ENCODE measurements at regions not wholly inside any gene's neighbourhood (a gene's known extent, or its start where the extent isn't known, plus 50 kb on each side); places are given as distances from the start of the nearest gene placed in this dataset.

DNA sequence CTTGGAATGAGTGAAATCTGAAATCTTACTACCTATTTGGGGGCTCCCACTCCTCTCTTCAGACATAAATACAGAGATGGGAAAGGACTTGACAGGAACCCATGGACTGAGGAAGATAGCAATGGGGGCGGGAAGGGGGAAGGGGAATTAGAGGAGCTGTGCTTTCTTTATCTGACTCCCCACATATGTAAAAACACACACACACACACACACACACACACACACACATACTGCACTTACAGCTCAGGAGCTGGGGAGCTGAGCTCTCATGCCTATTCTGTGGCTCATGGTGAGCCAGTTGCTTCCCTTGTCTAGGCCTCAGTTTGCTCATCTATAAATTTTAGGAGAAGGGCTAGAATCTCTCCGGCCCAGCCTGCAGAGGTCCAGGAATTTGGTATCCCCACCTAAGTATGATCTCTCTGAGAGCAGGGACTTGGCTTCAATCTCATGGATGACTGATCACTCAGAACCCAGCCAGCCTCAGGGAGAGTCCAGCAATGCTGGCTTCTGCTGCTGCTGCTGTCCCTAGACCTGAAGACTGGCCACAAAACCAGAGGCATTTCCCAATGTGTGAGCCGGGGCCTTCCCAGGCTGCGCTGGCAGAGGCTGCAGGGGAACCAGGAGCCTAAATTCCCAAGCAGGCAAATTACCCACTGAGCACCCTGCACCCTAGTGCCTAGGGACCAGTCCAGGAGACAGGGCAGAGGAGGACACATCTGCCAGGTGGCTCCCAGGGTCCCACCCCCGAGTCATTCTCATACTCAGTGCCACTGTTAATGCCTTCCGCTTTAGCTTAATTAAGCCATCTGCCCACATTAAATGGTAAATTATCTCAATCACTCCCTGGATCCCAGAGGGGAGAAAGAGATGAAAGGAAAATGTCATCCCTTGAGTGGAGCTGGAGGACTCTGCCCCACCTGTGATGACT, 57.5 kb upstream of the RBM15 start:
- in situ Hi-C loops (cut with MboI) (no loop called here), intact Hi-C loops (cut with micrococcal nuclease; ENCODE audit: unreplicated experiment) (no loop called here)
- no peaks in the 10 kb centered on the region for H3K36me3 ChIP-seq (ENCODE audit: control insufficient read depth in 2 of 2, insufficient read depth in 2 of 2, low read length in 1 of 2)
- H3K79me2 ChIP-seq (ENCODE audit: control insufficient read depth, insufficient read depth, low read length), result no peaks in the 10 kb centered on the region
- no peak overlapping the region for H3K4me3 ChIP-seq
- ATAC-seq (no peak), FAIRE-seq (no peak), DNase-seq (ENCODE audit: low read depth, low spot score) (no peak)
- no peaks in the 10 kb centered on the region for H3K4me1 ChIP-seq (ENCODE audit: control insufficient read depth, insufficient read depth, low read length)
- H3K9me3 ChIP-seq (replicated peaks; ENCODE audit: control insufficient read depth, insufficient read depth, low read length), result no peaks in the 10 kb centered on the region
- RAD21 ChIA-PET (ENCODE audit: unreplicated experiment), result interaction anchor here (1.3 kb wide), 1 partner anchor 74 kb away, joined by 5 read pairs; no protein-coding TSS in a partner anchor
- WGBS (ENCODE audit: insufficient coverage, insufficient replicate concordance, low lambda C conversion rate, missing lambda C conversion rate), result 44% methylated on average over 6 of the region's 6 CpGs
- POLR2A ChIA-PET, result interaction anchor here (1.0 kb wide), 1 partner anchor 9 kb away, joined by 4 read pairs; no protein-coding TSS in a partner anchor
- no peaks in the 10 kb centered on the region; a peak in 1 of 4 replicates for H3K27me3 ChIP-seq (replicated peaks in 1 of 2; ENCODE audit: control insufficient read depth in 2 of 2, insufficient read depth in 2 of 2, low read length in 1 of 2)
- no peak overlapping the region for H3K4me2 ChIP-seq (ENCODE audit: control insufficient read depth, insufficient read depth)
- H3K27ac ChIP-seq (ENCODE audit: control insufficient read depth, insufficient read depth), result no peak overlapping the region
- H3K9ac ChIP-seq (ENCODE audit: control insufficient read depth, insufficient read depth, low read length), result no peak overlapping the region
- no TSS peak for BruUV-seq (replicated peaks)
- CTCF ChIA-PET, result interaction anchor here (1.2 to 6.6 kb wide), 5 partner anchors 24 to 85 kb away, joined by 3 to 37 read pairs (median 4); partner anchors contain the start of gene KCNC4
- no peak overlapping the region for H2AFZ ChIP-seq (ENCODE audit: control insufficient read depth, low read depth, low read length)
- SMC1A ChIA-PET (ENCODE audit: uncharacterized antibody, unreplicated experiment), result interaction anchor here (0.8 to 2.7 kb wide), 5 partner anchors 10 to 72 kb away, joined by 3 to 9 read pairs (median 3); partner anchors contain the start of gene KCNC4
- no peaks in the 10 kb centered on the region for H4K20me1 ChIP-seq (ENCODE audit: control insufficient read depth, insufficient read depth)
- TF ChIP-seq, protein P1, sequence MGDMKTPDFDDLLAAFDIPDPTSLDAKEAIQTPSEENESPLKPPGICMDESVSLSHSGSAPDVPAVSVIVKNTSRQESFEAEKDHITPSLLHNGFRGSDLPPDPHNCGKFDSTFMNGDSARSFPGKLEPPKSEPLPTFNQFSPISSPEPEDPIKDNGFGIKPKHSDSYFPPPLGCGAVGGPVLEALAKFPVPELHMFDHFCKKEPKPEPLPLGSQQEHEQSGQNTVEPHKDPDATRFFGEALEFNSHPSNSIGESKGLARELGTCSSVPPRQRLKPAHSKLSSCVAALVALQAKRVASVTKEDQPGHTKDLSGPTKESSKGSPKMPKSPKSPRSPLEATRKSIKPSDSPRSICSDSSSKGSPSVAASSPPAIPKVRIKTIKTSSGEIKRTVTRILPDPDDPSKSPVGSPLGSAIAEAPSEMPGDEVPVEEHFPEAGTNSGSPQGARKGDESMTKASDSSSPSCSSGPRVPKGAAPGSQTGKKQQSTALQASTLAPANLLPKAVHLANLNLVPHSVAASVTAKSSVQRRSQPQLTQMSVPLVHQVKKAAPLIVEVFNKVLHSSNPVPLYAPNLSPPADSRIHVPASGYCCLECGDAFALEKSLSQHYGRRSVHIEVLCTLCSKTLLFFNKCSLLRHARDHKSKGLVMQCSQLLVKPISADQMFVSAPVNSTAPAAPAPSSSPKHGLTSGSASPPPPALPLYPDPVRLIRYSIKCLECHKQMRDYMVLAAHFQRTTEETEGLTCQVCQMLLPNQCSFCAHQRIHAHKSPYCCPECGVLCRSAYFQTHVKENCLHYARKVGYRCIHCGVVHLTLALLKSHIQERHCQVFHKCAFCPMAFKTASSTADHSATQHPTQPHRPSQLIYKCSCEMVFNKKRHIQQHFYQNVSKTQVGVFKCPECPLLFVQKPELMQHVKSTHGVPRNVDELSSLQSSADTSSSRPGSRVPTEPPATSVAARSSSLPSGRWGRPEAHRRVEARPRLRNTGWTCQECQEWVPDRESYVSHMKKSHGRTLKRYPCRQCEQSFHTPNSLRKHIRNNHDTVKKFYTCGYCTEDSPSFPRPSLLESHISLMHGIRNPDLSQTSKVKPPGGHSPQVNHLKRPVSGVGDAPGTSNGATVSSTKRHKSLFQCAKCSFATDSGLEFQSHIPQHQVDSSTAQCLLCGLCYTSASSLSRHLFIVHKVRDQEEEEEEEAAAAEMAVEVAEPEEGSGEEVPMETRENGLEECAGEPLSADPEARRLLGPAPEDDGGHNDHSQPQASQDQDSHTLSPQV (IDR thresholded peaks at IDR 0.05), result no peak
- TF ChIP-seq PRDM15 (CRISPR knock-in tag; IDR thresholded peaks at IDR 0.05), result no peak
- no peak for TF ChIP-seq E4F1 (IDR thresholded peaks at IDR 0.05; ENCODE audit: borderline replicate concordance, partially characterized antibody)
- TF ChIP-seq CHD2 (IDR thresholded peaks at IDR 0.05; ENCODE audit: borderline replicate concordance, low read depth, low read length), result no peak
- TF ChIP-seq, protein P2, sequence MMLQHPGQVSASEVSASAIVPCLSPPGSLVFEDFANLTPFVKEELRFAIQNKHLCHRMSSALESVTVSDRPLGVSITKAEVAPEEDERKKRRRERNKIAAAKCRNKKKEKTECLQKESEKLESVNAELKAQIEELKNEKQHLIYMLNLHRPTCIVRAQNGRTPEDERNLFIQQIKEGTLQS (IDR thresholded peaks at IDR 0.05; ENCODE audit: borderline replicate concordance, extremely low read depth, low read depth, low read length), result no peak
- TF ChIP-seq EGR1 (IDR thresholded peaks at IDR 0.05; ENCODE audit: borderline replicate concordance in 1 of 2, low read depth in 2 of 2, low read length in 2 of 2), result no peak
- TF ChIP-seq PAX5 (IDR thresholded peaks at IDR 0.05; ENCODE audit: borderline replicate concordance, low read depth, low read length), result no peak
- no peak for TF ChIP-seq ETV6 (conservative IDR thresholded peaks at IDR 0.05 in 1 of 2, IDR thresholded peaks at IDR 0.05 in 1 of 2; ENCODE audit: borderline replicate concordance in 1 of 2, low read depth in 1 of 2)
- no peak for TF ChIP-seq SREBF1 (IDR thresholded peaks at IDR 0.05; ENCODE audit: low read length)

All from GM12878 (cell line).